Upper lobe of left lung (tissue), 4 donors: ENCODE measurements at regions not wholly inside any gene's neighbourhood (a gene's known extent, or its start where the extent isn't known, plus 50 kb on each side); places are given as distances from the start of the nearest gene placed in this dataset.

Experiments
- POLR2A ChIP-seq, 4 donors: fragments of 450-650 bp; IDR thresholded peaks; one replicate each; pipeline ENCODE4 v1.5.1; 2016 to 2017; ENCODE audit warnings: antibody characterized with exemption in 4 of 4, mild to moderate bottlenecking in 2 of 4
- TF ChIP-seq, protein P1 (sequence below), 6 experiments: fragments of 450-650 bp in 4 of 6; fragments of 200-600 bp in 2 of 6; sonication (generic) in 2 of 6; IDR thresholded peaks; one replicate each; pipeline ENCODE4 v1.5.1; 2016 to 2019; ENCODE audit warnings: antibody characterized with exemption in 6 of 6

DNA sequence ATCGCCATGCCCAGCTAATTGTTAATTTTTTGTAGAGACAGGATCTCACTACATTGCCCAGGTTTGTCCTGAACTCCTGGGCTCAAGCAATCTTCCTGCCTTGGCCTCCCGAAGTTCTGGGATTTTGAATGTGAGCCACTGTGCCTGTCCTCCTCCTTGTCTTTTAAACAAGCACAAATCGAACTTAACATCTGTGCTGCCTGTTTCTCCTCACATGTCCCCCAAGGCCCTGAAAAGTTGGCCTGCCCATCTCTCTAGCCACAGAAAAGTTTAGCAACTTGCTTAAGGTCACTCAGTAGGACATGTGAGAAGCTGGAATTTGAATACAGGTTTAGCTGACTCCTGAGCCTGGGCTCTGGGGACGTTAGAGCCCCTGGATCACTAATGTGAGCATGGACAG is 115.7 kb upstream of the KCNG1 start:
- TF ChIP-seq, protein P1, sequence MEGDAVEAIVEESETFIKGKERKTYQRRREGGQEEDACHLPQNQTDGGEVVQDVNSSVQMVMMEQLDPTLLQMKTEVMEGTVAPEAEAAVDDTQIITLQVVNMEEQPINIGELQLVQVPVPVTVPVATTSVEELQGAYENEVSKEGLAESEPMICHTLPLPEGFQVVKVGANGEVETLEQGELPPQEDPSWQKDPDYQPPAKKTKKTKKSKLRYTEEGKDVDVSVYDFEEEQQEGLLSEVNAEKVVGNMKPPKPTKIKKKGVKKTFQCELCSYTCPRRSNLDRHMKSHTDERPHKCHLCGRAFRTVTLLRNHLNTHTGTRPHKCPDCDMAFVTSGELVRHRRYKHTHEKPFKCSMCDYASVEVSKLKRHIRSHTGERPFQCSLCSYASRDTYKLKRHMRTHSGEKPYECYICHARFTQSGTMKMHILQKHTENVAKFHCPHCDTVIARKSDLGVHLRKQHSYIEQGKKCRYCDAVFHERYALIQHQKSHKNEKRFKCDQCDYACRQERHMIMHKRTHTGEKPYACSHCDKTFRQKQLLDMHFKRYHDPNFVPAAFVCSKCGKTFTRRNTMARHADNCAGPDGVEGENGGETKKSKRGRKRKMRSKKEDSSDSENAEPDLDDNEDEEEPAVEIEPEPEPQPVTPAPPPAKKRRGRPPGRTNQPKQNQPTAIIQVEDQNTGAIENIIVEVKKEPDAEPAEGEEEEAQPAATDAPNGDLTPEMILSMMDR (IDR thresholded peaks at IDR 0.05), result no peak
- no peak for TF ChIP-seq POLR2A (IDR thresholded peaks at IDR 0.05)
